Kidney epithelial cell (primary cell): ENCODE measurements at regions not wholly inside any gene's neighbourhood (a gene's known extent, or its start where the extent isn't known, plus 50 kb on each side); places are given as distances from the start of the nearest gene placed in this dataset.
"Not testable (repeated sequence)": the region's sequence is repeated elsewhere in the genome, so short reads cannot be mapped to it uniquely, and the experiment has no call there.

Experiments
- DNase-seq: peaks from one replicate; pipeline ENCODE4 v3.0.0-alpha.2; 2010; ENCODE audit warnings: low read depth
- H3K27me3 ChIP-seq: 2 replicates; pipeline ENCODE4 v1.6.0; 2011; ENCODE audit warnings: low read length; ENCODE audit not compliant: control insufficient read depth, insufficient read depth
- H3K36me3 ChIP-seq: 2 replicates; pipeline ENCODE4 v1.5.1; 2011; ENCODE audit warnings: low read length; ENCODE audit not compliant: control insufficient read depth, insufficient read depth
- H3K4me3 ChIP-seq: 2 replicates; pipeline ENCODE4 v1.5.1; 2011; ENCODE audit warnings: low read depth, mild to moderate bottlenecking, control low read depth, low read length
- TF ChIP-seq, protein P1 (sequence below): IDR thresholded peaks from 2 replicates; pipeline ENCODE4 v1.5.1; 2011; ENCODE audit warnings: mild to moderate bottlenecking, moderate library complexity, low read length, control low read depth, inconsistent platforms; ENCODE audit not compliant: insufficient read depth, poor library complexity, severe bottlenecking

- Histone ChIP-seq H3K4me3 (no peak overlapping the region), H3K27me3 (no peaks in the 10 kb centered on the region), H3K36me3 (no peaks in the 10 kb centered on the region)
- DNase-seq: no peak
- TF ChIP-seq, protein P1, sequence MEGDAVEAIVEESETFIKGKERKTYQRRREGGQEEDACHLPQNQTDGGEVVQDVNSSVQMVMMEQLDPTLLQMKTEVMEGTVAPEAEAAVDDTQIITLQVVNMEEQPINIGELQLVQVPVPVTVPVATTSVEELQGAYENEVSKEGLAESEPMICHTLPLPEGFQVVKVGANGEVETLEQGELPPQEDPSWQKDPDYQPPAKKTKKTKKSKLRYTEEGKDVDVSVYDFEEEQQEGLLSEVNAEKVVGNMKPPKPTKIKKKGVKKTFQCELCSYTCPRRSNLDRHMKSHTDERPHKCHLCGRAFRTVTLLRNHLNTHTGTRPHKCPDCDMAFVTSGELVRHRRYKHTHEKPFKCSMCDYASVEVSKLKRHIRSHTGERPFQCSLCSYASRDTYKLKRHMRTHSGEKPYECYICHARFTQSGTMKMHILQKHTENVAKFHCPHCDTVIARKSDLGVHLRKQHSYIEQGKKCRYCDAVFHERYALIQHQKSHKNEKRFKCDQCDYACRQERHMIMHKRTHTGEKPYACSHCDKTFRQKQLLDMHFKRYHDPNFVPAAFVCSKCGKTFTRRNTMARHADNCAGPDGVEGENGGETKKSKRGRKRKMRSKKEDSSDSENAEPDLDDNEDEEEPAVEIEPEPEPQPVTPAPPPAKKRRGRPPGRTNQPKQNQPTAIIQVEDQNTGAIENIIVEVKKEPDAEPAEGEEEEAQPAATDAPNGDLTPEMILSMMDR: no peak
Observed at GRCh38 chr4:178215309-178215708, 773.1 kb upstream of the AGA start.

DNA sequence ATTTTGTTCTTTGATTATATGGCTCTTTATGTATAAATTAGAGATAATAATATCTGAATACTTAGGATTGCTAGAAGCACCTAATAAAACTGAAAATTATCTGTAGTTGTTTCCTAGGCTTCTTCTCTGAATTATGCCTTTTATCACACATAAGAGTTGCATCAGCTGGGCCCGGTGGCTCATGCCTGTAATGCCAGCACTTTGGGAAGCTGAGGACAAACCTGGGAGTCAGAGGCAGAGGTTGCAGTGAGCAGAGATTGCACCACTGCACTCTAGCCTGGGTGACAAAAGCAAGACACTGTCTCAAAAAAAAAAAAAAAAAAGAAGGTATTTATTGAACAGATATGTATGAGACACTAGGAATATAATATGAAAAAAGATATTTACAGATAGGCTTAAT is 773.5 kb upstream of the AGA start:
- Histone ChIP-seq H3K27me3 (no peaks in the 10 kb centered on the region), H3K4me3 (no peak overlapping the region), H3K36me3 (no peaks in the 10 kb centered on the region)
- TF ChIP-seq, protein P1: no peak
- no peak for DNase-seq

- not testable (repeated sequence) for DNase-seq, H3K4me3 ChIP-seq, H3K27me3 ChIP-seq, H3K36me3 ChIP-seq
Observed at GRCh38 chr4:178226421-178226820, 784.2 kb upstream of the AGA start.

- no peak overlapping the region for H3K4me3 ChIP-seq
- TF ChIP-seq, protein P1: no peak
- no peak for DNase-seq
- H3K36me3 ChIP-seq: no peaks in the 10 kb centered on the region
- H3K27me3 ChIP-seq: no peaks in the 10 kb centered on the region
Observed at GRCh38 chr4:178233906-178234305, 791.7 kb upstream of the AGA start.

- Histone ChIP-seq H3K36me3 (no peaks in the 10 kb centered on the region), H3K4me3 (no peak overlapping the region), H3K27me3 (no peaks in the 10 kb centered on the region)
- no peak for DNase-seq
- TF ChIP-seq, protein P1: no peak
Observed at GRCh38 chr4:178240891-178241290, 798.7 kb upstream of the AGA start.

GRCh38 chr4:178241601-178242118 is 799.4 kb upstream of the AGA start:
- H3K36me3 ChIP-seq: no peaks in the 10 kb centered on the region
- H3K27me3 ChIP-seq: no peaks in the 10 kb centered on the region
- DNase-seq: no peak
- TF ChIP-seq, protein P1: no peak
- H3K4me3 ChIP-seq: no peak overlapping the region
